DND-41 (cell line): ENCODE measurements at regions not wholly inside any gene's neighbourhood (a gene's known extent, or its start where the extent isn't known, plus 50 kb on each side); places are given as distances from the start of the nearest gene placed in this dataset.
A peak's percentile ranks its signal among the peaks of the same experiment; 100 is the strongest.
"Not testable (repeated sequence)": the region's sequence is repeated elsewhere in the genome, so short reads cannot be mapped to it uniquely, and the experiment has no call there.

ENCODE experiments used
- ATAC-seq: fragments of 200-7000 bp; cut with Tn5 transposase; 3 replicates; pipeline ENCODE4 v1.9.1; 2021; ENCODE audit warnings: low read depth; ENCODE audit not compliant: insufficient read depth
- DNase-seq: peaks from one replicate; pipeline ENCODE4 v3.0.0-alpha.2; 2020
- H2AFZ ChIP-seq: 2 replicates; pipeline ENCODE4 v1.6.0; 2012; ENCODE audit warnings: low read depth, low read length
- H3K27ac ChIP-seq: 2 replicates; pipeline ENCODE4 v1.5.1; 2012; ENCODE audit warnings: low read length, inconsistent platforms
- H3K27me3 ChIP-seq: fragments of 200-600 bp; sonication (generic); 2 replicates; pipeline ENCODE4 v1.6.0; 2012; ENCODE audit warnings: low read length, mild to moderate bottlenecking, inconsistent platforms; ENCODE audit not compliant: insufficient read depth, poor library complexity
- H3K36me3 ChIP-seq: 2 replicates; pipeline ENCODE4 v1.5.1; 2012; ENCODE audit warnings: low read length, inconsistent platforms; ENCODE audit not compliant: insufficient read depth
- H3K4me1 ChIP-seq: 2 replicates; pipeline ENCODE4 v1.5.1; 2012; ENCODE audit warnings: mild to moderate bottlenecking, low read length; ENCODE audit not compliant: insufficient read depth
- H3K4me2 ChIP-seq: 2 replicates; pipeline ENCODE4 v1.6.0; 2012; ENCODE audit warnings: mild to moderate bottlenecking, moderate library complexity, low read length, inconsistent platforms; ENCODE audit not compliant: insufficient read depth
- H3K4me3 ChIP-seq, 2 experiments: fragments of 200-600 bp in 1 of 2; shearing (Covaris generic) in 1 of 2; 2 replicates each; pipeline ENCODE4 v1.5.1; 2012 to 2016; ENCODE audit warnings: inconsistent platforms in 2 of 2, low read length in 2 of 2, mild to moderate bottlenecking in 2 of 2, low read depth in 1 of 2, moderate library complexity in 1 of 2
- H3K79me2 ChIP-seq: 2 replicates; pipeline ENCODE4 v1.6.0; 2012; ENCODE audit warnings: low read length, inconsistent platforms; ENCODE audit not compliant: insufficient read depth
- H3K9ac ChIP-seq: 2 replicates; pipeline ENCODE4 v1.6.0; 2012; ENCODE audit warnings: low read depth, mild to moderate bottlenecking, inconsistent platforms, low read length, moderate library complexity
- H3K9me3 ChIP-seq: 2 replicates; pipeline ENCODE4 v1.5.1; 2012; ENCODE audit warnings: low read length, moderate library complexity, mild to moderate bottlenecking, inconsistent platforms; ENCODE audit not compliant: insufficient read depth, severe bottlenecking
- H4K20me1 ChIP-seq: 2 replicates; pipeline ENCODE4 v1.6.0; 2012; ENCODE audit warnings: low read length; ENCODE audit not compliant: insufficient read depth
- EZH2 ChIP-seq: IDR thresholded peaks from 3 replicates; pipeline ENCODE4 v1.6.1; 2012; ENCODE audit warnings: borderline replicate concordance, low read depth, mild to moderate bottlenecking, moderate library complexity, low read length, inconsistent platforms; ENCODE audit not compliant: severe bottlenecking
- TF ChIP-seq, protein P1 (sequence below): IDR thresholded peaks from 2 replicates; pipeline ENCODE4 v1.5.1; 2012; ENCODE audit warnings: borderline replicate concordance, low read length, moderate library complexity, mild to moderate bottlenecking; ENCODE audit not compliant: poor library complexity, severe bottlenecking; ENCODE audit errors: extremely low read depth

DNA sequence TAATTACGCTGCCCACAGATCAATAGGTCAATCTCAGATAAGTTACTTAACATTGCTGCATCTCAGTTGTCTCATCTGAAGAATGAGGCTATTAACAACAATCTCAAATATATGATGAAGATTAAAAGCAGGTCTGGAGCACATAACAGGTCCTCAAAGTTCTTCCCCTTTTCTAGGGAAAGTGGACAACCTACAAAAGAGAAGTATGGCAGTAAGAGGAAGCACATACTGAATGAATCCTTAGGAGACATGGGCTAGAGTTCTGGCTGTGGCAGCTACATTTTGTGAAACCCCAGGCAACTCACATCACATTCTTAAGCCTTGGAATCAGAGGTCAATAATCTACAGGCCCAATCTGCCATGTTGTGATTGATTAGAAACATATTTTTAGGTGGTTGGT is 180.6 kb downstream of the PCTP start:
- ATAC-seq: no peak
- Histone ChIP-seq H3K27me3 (no peaks in the 10 kb centered on the region), H2AFZ (no peak overlapping the region), H3K4me2 (no peak overlapping the region), H3K9me3 (no peaks in the 10 kb centered on the region), H3K36me3 (no peaks in the 10 kb centered on the region), H3K9ac (no peak overlapping the region), H3K4me3 (no peak overlapping the region), H3K27ac (no peak overlapping the region), H3K79me2 (no peaks in the 10 kb centered on the region), H3K4me1 (peaks cover 8% of the 10 kb centered on the region), H4K20me1 (no peaks in the 10 kb centered on the region)
- DNase-seq: no peak
- TF ChIP-seq, protein P1, sequence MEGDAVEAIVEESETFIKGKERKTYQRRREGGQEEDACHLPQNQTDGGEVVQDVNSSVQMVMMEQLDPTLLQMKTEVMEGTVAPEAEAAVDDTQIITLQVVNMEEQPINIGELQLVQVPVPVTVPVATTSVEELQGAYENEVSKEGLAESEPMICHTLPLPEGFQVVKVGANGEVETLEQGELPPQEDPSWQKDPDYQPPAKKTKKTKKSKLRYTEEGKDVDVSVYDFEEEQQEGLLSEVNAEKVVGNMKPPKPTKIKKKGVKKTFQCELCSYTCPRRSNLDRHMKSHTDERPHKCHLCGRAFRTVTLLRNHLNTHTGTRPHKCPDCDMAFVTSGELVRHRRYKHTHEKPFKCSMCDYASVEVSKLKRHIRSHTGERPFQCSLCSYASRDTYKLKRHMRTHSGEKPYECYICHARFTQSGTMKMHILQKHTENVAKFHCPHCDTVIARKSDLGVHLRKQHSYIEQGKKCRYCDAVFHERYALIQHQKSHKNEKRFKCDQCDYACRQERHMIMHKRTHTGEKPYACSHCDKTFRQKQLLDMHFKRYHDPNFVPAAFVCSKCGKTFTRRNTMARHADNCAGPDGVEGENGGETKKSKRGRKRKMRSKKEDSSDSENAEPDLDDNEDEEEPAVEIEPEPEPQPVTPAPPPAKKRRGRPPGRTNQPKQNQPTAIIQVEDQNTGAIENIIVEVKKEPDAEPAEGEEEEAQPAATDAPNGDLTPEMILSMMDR: no peak
- TF ChIP-seq EZH2: no peak

DNA sequence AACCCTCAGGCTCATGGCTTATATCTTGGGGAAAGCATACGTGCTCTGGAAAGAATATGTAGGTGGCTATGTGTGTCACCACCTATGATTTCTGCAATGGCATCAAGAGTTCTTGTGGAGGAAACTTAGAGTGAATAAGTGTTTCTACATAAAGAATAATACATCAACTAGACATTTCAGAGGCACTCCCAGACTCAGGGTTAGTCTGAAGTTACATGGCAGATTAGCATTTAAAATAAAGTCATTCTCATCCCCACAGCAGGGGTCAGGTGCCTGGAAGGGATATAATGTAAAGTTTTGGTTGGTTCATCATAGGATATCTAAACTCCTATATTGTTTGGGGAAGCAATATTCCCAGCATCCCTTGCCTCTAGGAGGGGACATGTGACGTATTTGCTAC is 182.1 kb downstream of the PCTP start:
- no peak overlapping the region for H3K27ac ChIP-seq
- DNase-seq (no peak), ATAC-seq (no peak)
- H3K36me3 ChIP-seq: no peaks in the 10 kb centered on the region
- H4K20me1 ChIP-seq: no peaks in the 10 kb centered on the region
- H3K27me3 ChIP-seq: no peaks in the 10 kb centered on the region
- H3K4me1 ChIP-seq: no peaks in the 10 kb centered on the region
- H3K9me3 ChIP-seq: no peaks in the 10 kb centered on the region
- no peak for TF ChIP-seq EZH2
- TF ChIP-seq, protein P1: no peak
- no peak overlapping the region for H3K9ac ChIP-seq
- H3K79me2 ChIP-seq: no peaks in the 10 kb centered on the region
- H3K4me3 ChIP-seq: no peak overlapping the region
- no peak overlapping the region for H3K4me2 ChIP-seq
- H2AFZ ChIP-seq: no peak overlapping the region

DNA sequence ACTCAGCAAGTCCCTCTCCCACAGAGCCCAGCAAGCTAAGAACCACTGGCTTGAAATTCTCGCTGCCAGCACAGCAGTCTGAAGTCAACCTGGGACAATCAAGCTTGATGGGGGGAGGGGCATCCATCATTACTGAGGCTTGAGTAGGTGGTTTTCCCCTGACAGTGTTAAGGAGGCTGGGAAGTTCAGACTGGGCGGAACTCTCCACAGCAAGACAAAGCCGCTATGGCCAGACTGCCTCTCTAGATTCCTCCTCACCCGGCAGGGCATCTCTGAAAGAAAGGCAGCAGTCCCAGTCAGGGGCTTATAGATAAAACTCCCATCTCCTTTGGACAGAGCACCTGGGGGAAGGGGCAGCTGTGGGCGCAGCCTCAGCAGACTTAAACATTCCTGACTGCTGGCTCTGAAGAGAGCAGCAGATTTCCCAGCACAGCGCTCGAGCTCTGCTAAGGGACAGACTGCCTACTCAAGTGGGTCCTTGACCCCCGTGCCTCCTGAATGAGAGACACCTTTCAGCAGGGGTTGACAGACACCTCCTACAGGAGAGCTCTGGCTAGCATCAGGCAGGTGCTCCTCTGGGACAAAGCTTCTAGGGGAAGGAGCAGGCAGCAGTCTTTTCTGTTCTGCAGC is 188.4 kb downstream of the PCTP start:
- not testable (repeated sequence) for H3K36me3 ChIP-seq, H3K9me3 ChIP-seq, H2AFZ ChIP-seq, H3K4me1 ChIP-seq, H3K27ac ChIP-seq, ATAC-seq, H3K79me2 ChIP-seq, H3K4me2 ChIP-seq, H3K27me3 ChIP-seq, H3K9ac ChIP-seq, H3K4me3 ChIP-seq, DNase-seq, H4K20me1 ChIP-seq

DNA sequence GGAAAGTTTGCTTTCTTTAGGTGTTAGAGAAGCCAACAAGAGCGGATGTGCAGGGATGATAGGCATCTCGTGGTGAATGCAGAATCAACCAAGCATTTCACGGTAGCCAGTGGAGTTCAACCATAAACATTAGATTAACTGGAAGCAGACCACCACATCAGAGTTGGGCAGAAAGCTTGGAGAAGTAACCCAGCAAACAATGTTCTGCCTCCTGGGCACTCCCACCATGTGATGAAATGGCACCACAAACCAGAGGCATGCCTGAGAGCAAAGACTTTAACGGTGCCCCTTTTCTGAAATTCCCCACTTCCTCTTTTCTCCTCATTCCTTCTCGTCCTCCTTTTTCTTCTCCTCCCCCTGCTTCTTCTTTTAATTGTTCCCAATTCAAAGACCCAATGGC is 193.5 kb upstream of the ANKFN1 start:
- no peaks in the 10 kb centered on the region for H3K27me3 ChIP-seq
- peak overlapping the region; percentile 71 for H3K27ac ChIP-seq
- H2AFZ ChIP-seq: peak overlapping the region; percentile 48
- peaks cover 42% of the 10 kb centered on the region for H3K4me1 ChIP-seq
- H3K36me3 ChIP-seq: no peaks in the 10 kb centered on the region
- ATAC-seq (peak; percentile 89), DNase-seq (peak; percentile 75)
- H3K9ac ChIP-seq: peak overlapping the region; percentile 33
- peak overlapping the region; percentile 56 for H3K4me2 ChIP-seq
- no peaks in the 10 kb centered on the region for H3K9me3 ChIP-seq
- TF ChIP-seq, protein P1: no peak
- no peak for TF ChIP-seq EZH2
- no peaks in the 10 kb centered on the region for H4K20me1 ChIP-seq
- no peaks in the 10 kb centered on the region for H3K79me2 ChIP-seq
- H3K4me3 ChIP-seq: peak overlapping the region in 1 of 2 experiments; percentile 35; a peak in 2 of 4 replicates
